ENCODE measurements at regions not wholly inside any gene's neighbourhood (a gene's known extent, or its start where the extent isn't known, plus 50 kb on each side); places are given as distances from the start of the nearest gene placed in this dataset.
A peak's percentile ranks its signal among the peaks of the same experiment; 100 is the strongest.
"Not testable (repeated sequence)": the region's sequence is repeated elsewhere in the genome, so short reads cannot be mapped to it uniquely, and the experiment has no call there.

DNA sequence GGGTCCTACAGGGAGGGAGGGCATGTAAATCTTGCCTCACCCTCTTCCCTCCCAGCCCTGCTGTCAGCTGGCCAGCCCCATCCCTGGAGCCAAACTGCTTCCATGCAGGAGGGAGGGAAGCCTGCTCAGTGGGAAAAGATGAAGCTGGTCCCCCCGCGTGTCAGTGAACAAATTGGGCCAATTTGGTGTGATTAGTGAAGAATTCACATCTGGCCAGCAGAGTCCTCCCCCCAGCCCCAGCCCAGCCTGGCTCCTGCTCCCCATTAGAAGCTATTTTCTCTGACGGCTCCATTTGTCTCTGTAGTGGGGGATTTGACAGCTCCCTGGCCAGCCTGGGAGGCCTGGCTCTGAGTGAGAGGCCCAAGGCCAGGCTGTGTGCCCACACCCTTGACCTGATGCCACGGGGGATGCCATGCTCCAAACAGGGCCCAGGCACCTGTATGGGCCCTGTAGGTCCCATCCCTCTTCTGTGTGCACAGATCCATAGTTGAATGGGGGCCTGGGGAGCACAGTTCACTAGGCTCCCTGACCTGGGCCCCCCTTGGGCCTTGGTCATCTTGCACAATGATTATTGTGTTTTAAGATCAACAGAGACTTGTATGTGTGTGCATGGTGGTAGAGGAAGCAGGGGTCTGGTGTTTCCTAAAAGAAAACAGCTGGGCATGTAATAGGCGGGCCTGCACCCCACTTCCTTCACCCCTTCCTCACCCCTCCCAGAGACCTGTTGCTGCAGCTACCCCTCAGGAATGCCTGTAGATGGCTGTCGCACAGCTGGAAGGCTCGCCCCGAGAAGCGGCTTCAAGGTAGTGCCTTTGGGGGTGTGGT is 50.7 kb upstream of the TAC4 start:
- FAIRE-seq (no peak), DNase-seq (ENCODE audit: insufficient read length, low spot score) (no peak)
- TF ChIP-seq CTCF (IDR thresholded peaks at IDR 0.05; ENCODE audit: insufficient read depth, missing control alignments) = no peak

DNA sequence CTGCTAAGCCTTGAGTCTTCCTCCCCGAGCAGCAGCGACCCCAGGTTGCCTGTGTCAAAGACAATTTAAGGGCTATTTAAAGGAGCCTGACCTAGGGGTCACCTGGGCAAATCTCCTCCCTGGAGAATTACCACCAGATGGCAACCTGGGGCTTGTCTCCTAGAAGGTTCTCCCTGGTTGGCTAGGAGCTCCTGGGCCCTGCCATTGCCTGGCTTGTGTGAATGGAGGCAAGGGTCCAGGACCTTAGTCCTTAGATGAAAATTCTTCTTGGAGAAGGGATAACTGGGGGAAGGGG is 51.3 kb upstream of the TAC4 start:
- no peak for DNase-seq (ENCODE audit: insufficient read length, low spot score)
- peak; percentile 23 for TF ChIP-seq CTCF (IDR thresholded peaks at IDR 0.05; ENCODE audit: insufficient read depth, missing control alignments)
- FAIRE-seq = no peak

DNA sequence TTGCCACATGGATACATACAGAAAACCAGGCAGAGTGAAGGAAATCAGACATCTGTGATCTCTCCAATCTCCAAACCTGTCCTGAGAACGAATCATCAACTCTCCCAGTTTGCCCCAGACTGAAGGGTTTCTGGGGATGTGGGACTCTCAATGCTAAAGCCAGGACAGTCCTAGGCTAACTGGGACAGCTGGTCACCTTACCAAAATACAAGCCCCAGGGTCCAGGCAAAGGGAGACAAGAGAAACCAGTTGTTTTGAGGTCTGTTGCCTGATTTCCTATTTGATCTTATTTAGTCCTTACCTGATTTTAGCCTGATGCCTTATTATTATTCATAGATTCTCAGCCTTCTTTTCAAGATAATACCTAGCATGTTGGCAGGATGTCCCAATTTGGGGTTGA is 51.7 kb upstream of the TAC4 start:
- DNase-seq (ENCODE audit: insufficient read length, low spot score) (no peak), FAIRE-seq (no peak)
- TF ChIP-seq CTCF (IDR thresholded peaks at IDR 0.05; ENCODE audit: insufficient read depth, missing control alignments) = no peak

- FAIRE-seq; DNase-seq (ENCODE audit: insufficient read length, low spot score): not testable (repeated sequence)
Observed at GRCh38 chr17:49900801-49901200, 52.9 kb upstream of the TAC4 start.

DNA sequence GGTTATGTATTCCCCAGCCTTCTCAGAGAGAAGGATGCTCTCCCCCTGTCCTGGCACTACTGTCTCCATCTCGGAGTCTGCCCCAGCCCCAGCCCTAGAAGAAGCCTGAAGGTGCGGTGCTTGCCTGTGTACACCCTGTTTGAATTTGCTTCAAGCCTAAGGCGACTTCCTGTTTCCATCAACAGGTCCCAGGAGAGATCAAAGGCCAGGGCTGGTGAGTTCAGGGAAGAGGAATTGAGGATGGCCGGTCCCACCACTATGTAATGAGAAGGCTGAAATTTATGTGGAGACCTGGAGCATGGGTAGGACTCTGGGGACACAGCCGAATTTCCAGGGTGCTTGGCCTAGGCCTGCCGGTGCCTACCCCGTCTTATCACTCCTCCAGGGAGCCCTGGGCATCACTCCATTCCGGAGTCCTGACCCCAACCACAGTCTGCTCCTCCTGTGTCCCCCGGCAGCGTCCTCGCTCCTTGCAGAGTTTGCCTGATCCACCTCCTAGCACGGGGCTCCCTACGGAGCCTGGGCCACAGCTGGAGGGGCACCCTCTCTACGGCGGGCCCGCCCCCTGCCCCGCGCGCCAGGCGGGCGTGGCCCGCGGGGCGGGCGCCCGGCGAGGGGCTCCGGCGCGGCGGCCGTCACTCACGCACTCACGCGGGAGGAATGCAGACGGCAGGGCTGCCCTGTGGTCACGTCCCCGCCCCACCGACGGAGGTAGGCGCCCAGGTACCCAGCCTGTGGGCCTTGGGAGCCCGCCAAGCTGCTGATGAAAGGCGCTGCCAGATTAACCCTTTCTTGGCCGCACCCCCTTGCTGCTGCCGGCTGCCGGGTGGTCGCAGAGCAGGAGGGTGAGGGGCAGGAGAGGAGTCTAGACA is 53.8 kb upstream of the TAC4 start:
- no peak for TF ChIP-seq CTCF (IDR thresholded peaks at IDR 0.05; ENCODE audit: insufficient read depth, missing control alignments)
- FAIRE-seq = no peak
- no peak for DNase-seq (ENCODE audit: insufficient read length, low spot score)

GRCh38 chr17:49903523-49903922 is 55.7 kb upstream of the TAC4 start:
- no peak for DNase-seq (ENCODE audit: insufficient read length, low spot score)
- no peak for FAIRE-seq
- TF ChIP-seq CTCF (IDR thresholded peaks at IDR 0.05; ENCODE audit: insufficient read depth, missing control alignments) = no peak

GRCh38 chr17:49904893-49905292 is 57.0 kb upstream of the TAC4 start:
- no peak for DNase-seq (ENCODE audit: insufficient read length, low spot score)
- TF ChIP-seq CTCF (IDR thresholded peaks at IDR 0.05; ENCODE audit: insufficient read depth, missing control alignments) = no peak
- FAIRE-seq = no peak
